Endothelial cell of umbilical vein (primary cell): ENCODE measurements at regions not wholly inside any gene's neighbourhood (a gene's known extent, or its start where the extent isn't known, plus 50 kb on each side); places are given as distances from the start of the nearest gene placed in this dataset.

Source experiments
- BruUV-seq: library from RNA; stranded (reverse); fragments of 400-500 nt; replicated peaks from 2 replicates; lab custom pipeline; 2021; lab: Mats Ljungman, UMichigan
- CTCF ChIA-PET: fragments of 300-600, 350-600 bp; sonication (Branson Sonifier 250); formaldehyde crosslinking; loops from one replicate; lab custom pipeline; 2021; ENCODE audit warnings: antibody characterized with exemption, inconsistent platforms; lab: Charles Lee
- POLR2A ChIA-PET: fragments of 300-600, 350-600 bp; sonication (Branson Sonifier 250); formaldehyde crosslinking; loops from one replicate; lab custom pipeline; 2021; ENCODE audit warnings: antibody characterized with exemption, inconsistent platforms; lab: Charles Lee
- DNase-seq: peaks from one replicate; pipeline ENCODE4 v3.0.0-alpha.2; 2011; ENCODE audit warnings: low read depth, low spot score
- FAIRE-seq: peaks from 2 replicates; lab custom pipeline; 2011; peaks lifted over from hg19 to GRCh38; lab: Jason Lieb, UNC
- H2AFZ ChIP-seq: 2 replicates; pipeline ENCODE4 v1.6.0; 2012; ENCODE audit warnings: low read depth, low read length, control low read depth, inconsistent platforms
- H3K27ac ChIP-seq: 2 replicates; pipeline ENCODE4 v1.5.1; 2011; ENCODE audit warnings: low read depth, mild to moderate bottlenecking, control low read depth, low read length, moderate library complexity; ENCODE audit not compliant: insufficient read depth
- H3K27me3 ChIP-seq, 2 experiments: 2 replicates each; pipeline versions ENCODE4 v1.6.0 to v1.6.1; 2011; ENCODE audit warnings: low read length in 2 of 2, mixed read lengths in 1 of 2; ENCODE audit not compliant: control insufficient read depth in 2 of 2, insufficient read depth in 2 of 2
- H3K36me3 ChIP-seq, 2 experiments: 2 replicates in 1 of 2; 3 replicates in 1 of 2; pipeline ENCODE4 v1.5.1; 2011; ENCODE audit warnings: low read length in 2 of 2, mild to moderate bottlenecking in 1 of 2, moderate library complexity in 1 of 2; ENCODE audit not compliant: control insufficient read depth in 2 of 2, insufficient read depth in 2 of 2; ENCODE audit errors: extremely low read depth in 1 of 2
- H3K4me1 ChIP-seq: 3 replicates; pipeline ENCODE4 v1.5.1; 2011; ENCODE audit warnings: mild to moderate bottlenecking, low read length; ENCODE audit not compliant: control insufficient read depth, insufficient read depth; ENCODE audit errors: extremely low read depth
- H3K4me2 ChIP-seq: 2 replicates; pipeline ENCODE4 v1.6.1; 2011; ENCODE audit warnings: low read length, control low read depth, mixed read lengths; ENCODE audit not compliant: insufficient read depth
- H3K4me3 ChIP-seq, 3 experiments: fragments of 200-600 bp in 1 of 3; sonication (generic), shearing (Covaris generic) in 1 of 3; replicated peaks in 1 of 3; 2 replicates each; pipeline ENCODE4 v1.5.1; 2011 to 2016; ENCODE audit warnings: control low read depth in 3 of 3, low read length in 3 of 3, mild to moderate bottlenecking in 2 of 3, inconsistent platforms in 1 of 3, low read depth in 1 of 3, moderate library complexity in 1 of 3; ENCODE audit not compliant: insufficient read depth in 1 of 3
- H3K79me2 ChIP-seq: 2 replicates; pipeline ENCODE4 v1.6.0; 2012; ENCODE audit warnings: low read length, inconsistent platforms; ENCODE audit not compliant: control insufficient read depth, insufficient read depth
- H3K9ac ChIP-seq: replicated peaks from 2 replicates; pipeline ENCODE3; 2011; ENCODE audit warnings: low read length, control low read depth; ENCODE audit not compliant: insufficient read depth; ENCODE audit errors: extremely low read depth
- H3K9me1 ChIP-seq: replicated peaks from 3 replicates; pipeline ENCODE4 v1.6.0; 2011; ENCODE audit warnings: mild to moderate bottlenecking, low read length; ENCODE audit not compliant: control insufficient read depth, insufficient read depth; ENCODE audit errors: extremely low read depth
- H3K9me3 ChIP-seq: replicated peaks from 2 replicates; pipeline ENCODE4 v1.5.1; 2012; ENCODE audit warnings: low read length, inconsistent platforms; ENCODE audit not compliant: control insufficient read depth, insufficient read depth
- H4K20me1 ChIP-seq: replicated peaks from 2 replicates; pipeline ENCODE3; 2011; ENCODE audit warnings: mild to moderate bottlenecking, low read length; ENCODE audit not compliant: control insufficient read depth, insufficient read depth; ENCODE audit errors: extremely low read depth
- CTCF ChIP-seq, 2 donors: IDR thresholded peaks; 1 replicate in 1 of 2; 2 replicates in 1 of 2; pipeline ENCODE4 v1.5.1; 2011; ENCODE audit warnings: low read length in 2 of 2, mild to moderate bottlenecking in 2 of 2, moderate library complexity in 2 of 2, control low read depth in 1 of 2, inconsistent platforms in 1 of 2, low read depth in 1 of 2; ENCODE audit not compliant: insufficient read depth in 1 of 2; ENCODE audit errors: extremely low read depth in 1 of 2
- EZH2 ChIP-seq: IDR thresholded peaks from 2 replicates; pipeline ENCODE4 v1.6.1; 2012; ENCODE audit warnings: borderline replicate concordance, low read depth, mild to moderate bottlenecking, moderate library complexity, low read length, inconsistent platforms; ENCODE audit not compliant: severe bottlenecking
- FOS ChIP-seq: IDR thresholded peaks from 2 replicates; pipeline ENCODE4 v1.6.1; 2011; ENCODE audit warnings: mild to moderate bottlenecking, low read length, moderate library complexity, borderline replicate concordance; ENCODE audit not compliant: insufficient read depth
- GATA2 ChIP-seq: IDR thresholded peaks from 2 replicates; pipeline ENCODE4 v1.7.0; 2011; ENCODE audit warnings: low read depth, mild to moderate bottlenecking, moderate library complexity, mixed read lengths, low read length; ENCODE audit not compliant: insufficient read length, insufficient read depth
- JUN ChIP-seq: IDR thresholded peaks from 2 replicates; pipeline ENCODE4 v1.6.1; 2011; ENCODE audit warnings: borderline replicate concordance, low read depth; ENCODE audit not compliant: insufficient read length, insufficient read depth
- MAX ChIP-seq: IDR thresholded peaks from 2 replicates; pipeline ENCODE4 v1.6.1; 2011; ENCODE audit not compliant: insufficient read depth, insufficient read length
- MYC ChIP-seq: IDR thresholded peaks from one replicate; pipeline ENCODE4 v1.6.1; 2011; ENCODE audit warnings: mild to moderate bottlenecking, low read depth, low read length
- POLR2A ChIP-seq: IDR thresholded peaks from 2 replicates; pipeline ENCODE4 v1.6.1; 2012; ENCODE audit warnings: low read depth, mild to moderate bottlenecking, control low read depth, low read length
- POLR2AphosphoS5 ChIP-seq: IDR thresholded peaks from 2 replicates; pipeline ENCODE4 v1.6.1; 2012; ENCODE audit warnings: low read depth, mild to moderate bottlenecking, control low read depth, low read length, moderate library complexity; ENCODE audit not compliant: insufficient read depth
- dilution Hi-C: fragments of 300-500 bp; cut with MboI; formaldehyde crosslinking; loops from one replicate; pipeline ENCODE4 v1.15.0; 2019; ENCODE audit warnings: low sequenced_read_pairs; ENCODE audit not compliant: extremely low pct_ligation_motif_present
- intact Hi-C: fragments of 100-400 bp; cut with micrococcal nuclease; formaldehyde crosslinking; loops from one replicate; pipeline ENCODE4 v1.10.0; 2022

GRCh38 chr1:189977184-189977583 lies 500.5 kb downstream of the BRINP3 start:
- Histone ChIP-seq H3K27ac (no peak overlapping the region), H4K20me1 (no peaks in the 10 kb centered on the region), H3K36me3 (no peaks in the 10 kb centered on the region), H3K27me3 (no peaks in the 10 kb centered on the region), H3K4me3 (no peak overlapping the region), H3K79me2 (no peaks in the 10 kb centered on the region), H3K9me3 (no peaks in the 10 kb centered on the region), H3K4me1 (no peaks in the 10 kb centered on the region), H3K9ac (no peak overlapping the region), H3K9me1 (peaks cover 2% of the 10 kb centered on the region), H2AFZ (no peak overlapping the region), H3K4me2 (no peak overlapping the region)
- intact Hi-C loops = no loop called here
- ChIA-PET CTCF (no interaction called here), POLR2A (no interaction called here)
- no peak for FAIRE-seq
- no TSS peak for BruUV-seq
- no peak for DNase-seq
- TF ChIP-seq JUN (no peak), EZH2 (no peak), FOS (no peak), CTCF (IDR thresholded peaks at IDR 0.05; ENCODE audit: extremely low read depth in 1 of 2, insufficient read depth in 1 of 2, low read depth in 1 of 2, low read length in 2 of 2) (no peak), POLR2A (no peak), POLR2AphosphoS5 (no peak), MAX (no peak), GATA2 (no peak), MYC (no peak)
- dilution Hi-C loops = no loop called here
